Psoas muscle (tissue), 7 donors: ENCODE measurements at regions not wholly inside any gene's neighbourhood (a gene's known extent, or its start where the extent isn't known, plus 50 kb on each side); places are given as distances from the start of the nearest gene placed in this dataset.

Experiments
- ATAC-seq, 4 donors: fragments of 200-7000 bp; cut with Tn5 transposase; one replicate each; pipeline ENCODE4 v1.9.1; 2020; ENCODE audit warnings: moderate library complexity in 3 of 4, mild to moderate bottlenecking in 2 of 4
- DNase-seq, 2 donors: peaks; one replicate each; pipeline ENCODE4 v3.0.0-alpha.2; 2020
- H3K27ac ChIP-seq: fragments of 200-600 bp; one replicate; pipeline ENCODE4 v1.8.0; 2022
- H3K27me3 ChIP-seq, 3 donors: fragments of 200-600 bp in 1 of 3; one replicate each; pipeline versions ENCODE4 v1.6.1 to v1.8.0; 2013 to 2022; ENCODE audit warnings: low read length in 2 of 3, mild to moderate bottlenecking in 2 of 3, moderate library complexity in 1 of 3; ENCODE audit not compliant: insufficient read depth in 3 of 3
- H3K36me3 ChIP-seq, 2 donors: fragments of 200-600 bp in 1 of 2; one replicate each; pipeline versions ENCODE4 v1.6.1 to v1.8.0; 2013 to 2022; ENCODE audit warnings: low read depth in 1 of 2, mild to moderate bottlenecking in 1 of 2, moderate library complexity in 1 of 2; ENCODE audit not compliant: insufficient read depth in 1 of 2
- H3K4me1 ChIP-seq: fragments of 200-600 bp; one replicate; pipeline ENCODE4 v1.8.0; 2022
- H3K4me3 ChIP-seq: fragments of 200-600 bp; one replicate; pipeline ENCODE4 v1.8.0; 2022; ENCODE audit warnings: mild to moderate bottlenecking
- H3K9me3 ChIP-seq: fragments of 200-600 bp; one replicate; pipeline ENCODE4 v1.8.0; 2022
- CTCF ChIP-seq: fragments of 200-600 bp; IDR thresholded peaks from one replicate; pipeline ENCODE4 v1.8.0; 2022; ENCODE audit warnings: antibody characterized with exemption
- WGBS, 3 donors: extraction: QIAGEN DNeasy Blood & Tissue Kit; methylation state at CpG; one replicate each; pipeline versions ENCODE4 v1.1.6 to v1.1.7; 2013; 5-methylcytosine and 5-hydroxymethylcytosine counted together
- intact Hi-C, 2 donors: fragments of 100-400 bp; cut with DNase I; formaldehyde crosslinking; loops; one replicate each; pipeline versions ENCODE4 v1.11.0 to v1.14.2; 2022
- donor health status: healthy with polysubstance abuse.
- donor health status: DM: no; HTN: no; CAD: no; lungs with moderate emphysema.
- donor health status: Bipolar disorder and iron deficiency.
- donor health status: healthy.
- donor health status: DM: yes; HTN: yes; CAD: no.
- donor health status: DM: no; HTN: no; CAD: no.
- donor health status: DM: yes; HTN: yes; CAD: no.

- H3K27me3 ChIP-seq = no peaks in the 10 kb centered on the region
- H3K4me3 ChIP-seq = no peak overlapping the region
- H3K36me3 ChIP-seq = no peaks in the 10 kb centered on the region
- peak overlapping the region; percentile 71 for H3K27ac ChIP-seq
- intact Hi-C loops = loop anchor here (1.0 to 10.0 kb wide), 5 partner anchors 60 to 138 kb away; partner anchors contain the start of gene USP24 (in 2 of the 2)
- peak; percentile 69 to 89 (median 77) for ATAC-seq
- H3K9me3 ChIP-seq = no peaks in the 10 kb centered on the region
- 29 to 48% (median 31%) methylated on average over 8 of the region's 8 CpGs for WGBS, 3 donors
- peak; percentile 49 to 80 for DNase-seq
- peaks cover 21% of the 10 kb centered on the region for H3K4me1 ChIP-seq
- TF ChIP-seq CTCF = no peak
Observed at GRCh38 chr1:55276671-55277376, 61.7 kb upstream of the USP24 start.

- no peak for DNase-seq
- WGBS, 3 donors = 23 to 61% (median 29%) methylated on average over 1 of the region's 1 CpG
- Histone ChIP-seq H3K4me3 (no peak overlapping the region), H3K27me3 (no peaks in the 10 kb centered on the region), H3K27ac (no peak overlapping the region), H3K9me3 (no peaks in the 10 kb centered on the region), H3K36me3 (no peaks in the 10 kb centered on the region), H3K4me1 (peaks cover 21% of the 10 kb centered on the region)
- ATAC-seq = peak in 1 of 4 donors; percentile 36
- TF ChIP-seq CTCF = no peak
- intact Hi-C loops = loop anchor here (5.0 to 10.0 kb wide), 3 partner anchors 59 to 134 kb away; partner anchors contain the start of gene USP24 (in 2 of the 2)
Observed at GRCh38 chr1:55275941-55276341, 60.8 kb upstream of the USP24 start.

GRCh38 chr1:55275151-55275748 lies 60.1 kb upstream of the USP24 start:
- ATAC-seq (peak; percentile 16 to 41 (median 32)), DNase-seq (no peak)
- no peaks in the 10 kb centered on the region for H3K27me3 ChIP-seq
- H3K4me1 ChIP-seq = peaks cover 21% of the 10 kb centered on the region
- no peaks in the 10 kb centered on the region for H3K36me3 ChIP-seq
- 29 to 54% (median 39%) methylated on average over 12 of the region's 12 CpGs for WGBS, 3 donors
- H3K4me3 ChIP-seq = no peak overlapping the region
- H3K27ac ChIP-seq = no peak overlapping the region
- TF ChIP-seq CTCF = no peak
- H3K9me3 ChIP-seq = no peaks in the 10 kb centered on the region
- intact Hi-C loops = loop anchor here (5.0 to 10.0 kb wide), 3 partner anchors 58 to 133 kb away; partner anchors contain the start of gene USP24 (in 2 of the 2)

- ATAC-seq (no peak), DNase-seq (no peak)
- Histone ChIP-seq H3K4me1 (peaks cover 21% of the 10 kb centered on the region), H3K9me3 (peaks cover 10% of the 10 kb centered on the region), H3K4me3 (no peak overlapping the region), H3K27me3 (no peaks in the 10 kb centered on the region), H3K36me3 (no peaks in the 10 kb centered on the region), H3K27ac (no peak overlapping the region)
- intact Hi-C loops = loop anchor here in 1 of 2 donors (10.0 kb wide), 1 partner anchor 58 kb away; the partner anchor contains the start of gene USP24
- WGBS, 3 donors = 82 to 89% (median 86%) methylated on average over 4 of the region's 4 CpGs
- TF ChIP-seq CTCF = no peak
Observed at GRCh38 chr1:55272994-55273393, 57.8 kb upstream of the USP24 start.
